ENCODE measurements at regions not wholly inside any gene's neighbourhood (a gene's known extent, or its start where the extent isn't known, plus 50 kb on each side); places are given as distances from the start of the nearest gene placed in this dataset.

GRCh38 chr7:52479990-52480389, 555.4 kb upstream of the POM121L12 start (continued):
- TF ChIP-seq CHD7 (IDR thresholded peaks at IDR 0.05; ENCODE audit: insufficient replicate concordance, low read length), result peak; percentile 46

Measured in H1 (cell line).